ENCODE measurements at regions not wholly inside any gene's neighbourhood (a gene's known extent, or its start where the extent isn't known, plus 50 kb on each side); places are given as distances from the start of the nearest gene placed in this dataset.

GRCh38 chr6:129967427-129967826 is 51.0 kb upstream of the L3MBTL3 start:
- no peak for FAIRE-seq

- no peak for FAIRE-seq
These were observed 52.3 kb upstream of the L3MBTL3 start for GRCh38 chr6:129966125-129966524.

- peak; percentile 67 for FAIRE-seq
These were observed 53.3 kb upstream of the L3MBTL3 start for GRCh38 chr6:129965096-129965495.

GRCh38 chr6:129959358-129959930 is 58.9 kb upstream of the L3MBTL3 start:
- FAIRE-seq: no peak

GRCh38 chr6:129957941-129958898 is 60.2 kb upstream of the L3MBTL3 start:
- FAIRE-seq: no peak

GRCh38 chr6:129955584-129955983 is 62.8 kb upstream of the L3MBTL3 start:
- FAIRE-seq: no peak

GRCh38 chr6:129954749-129955431 is 63.5 kb upstream of the L3MBTL3 start:
- FAIRE-seq: peak; percentile 89

GRCh38 chr6:129947797-129948196 is 70.6 kb upstream of the L3MBTL3 start:
- FAIRE-seq: no peak

- peak; percentile 99 for FAIRE-seq
These were observed 71.8 kb upstream of the L3MBTL3 start for GRCh38 chr6:129946439-129947140.

- FAIRE-seq: no peak
These were observed 74.6 kb upstream of the L3MBTL3 start for GRCh38 chr6:129943637-129944271.

GRCh38 chr6:129940454-129941195 is 77.8 kb upstream of the L3MBTL3 start:
- FAIRE-seq: no peak

- FAIRE-seq: peak; percentile 54
These were observed 77.3 kb upstream of the TMEM244 start for GRCh38 chr6:129938249-129939020.

GRCh38 chr6:129936329-129937165 is 75.4 kb upstream of the TMEM244 start:
- FAIRE-seq: peak; percentile 98

GRCh38 chr6:129932321-129932720 is 71.2 kb upstream of the TMEM244 start:
- FAIRE-seq: no peak

GRCh38 chr6:129929433-129929832 is 68.3 kb upstream of the TMEM244 start:
- no peak for FAIRE-seq

GRCh38 chr6:129923530-129924250 is 62.6 kb upstream of the TMEM244 start:
- FAIRE-seq: no peak

- no peak for FAIRE-seq
These were observed 60.2 kb upstream of the TMEM244 start for GRCh38 chr6:129921169-129921817.

- FAIRE-seq: no peak
These were observed 59.1 kb upstream of the TMEM244 start for GRCh38 chr6:129920103-129920798.

Measured in G401.6 (cell line).